Caco-2 (cell line): ENCODE measurements at regions not wholly inside any gene's neighbourhood (a gene's known extent, or its start where the extent isn't known, plus 50 kb on each side); places are given as distances from the start of the nearest gene placed in this dataset.

Experiments used
- BruUV-seq: library from RNA; stranded (reverse); fragments of 400-500 nt; replicated peaks from 2 replicates; lab custom pipeline; 2021; lab: Mats Ljungman, UMichigan
- CTCF ChIA-PET: fragments of 300-600 bp; sonication (Branson Sonifier 250); formaldehyde crosslinking; loops from one replicate; lab custom pipeline; 2022; ENCODE audit warnings: antibody characterized with exemption; lab: Charles Lee
- POLR2A ChIA-PET: fragments of 300-600 bp; sonication (Branson Sonifier 250); formaldehyde crosslinking; loops from one replicate; lab custom pipeline; 2022; ENCODE audit warnings: antibody characterized with exemption; lab: Charles Lee
- DNase-seq, 2 experiments: peaks; one replicate each; pipeline versions ENCODE4 v3.0.0 to v3.0.0-alpha.2; 2020 to 2022
- H3K27me3 ChIP-seq: replicated peaks from 2 replicates; pipeline ENCODE4 v1.6.0; 2011; ENCODE audit warnings: low read length; ENCODE audit not compliant: control insufficient read depth, insufficient read depth
- H3K36me3 ChIP-seq: 2 replicates; pipeline ENCODE4 v1.5.1; 2011; ENCODE audit warnings: low read length; ENCODE audit not compliant: control insufficient read depth, insufficient read depth
- H3K4me1 ChIP-seq: fragments of 250-450 bp; sonication (Bioruptor Pico); 2 replicates; pipeline ENCODE4 v1.5.1; 2020; ENCODE audit warnings: mild to moderate bottlenecking
- H3K4me3 ChIP-seq: 2 replicates; pipeline ENCODE4 v1.5.1; 2011; ENCODE audit warnings: low read depth, mild to moderate bottlenecking, control low read depth, low read length
- H3K9me3 ChIP-seq: fragments of 250-450 bp; sonication (Bioruptor Pico); 2 replicates; pipeline ENCODE4 v1.5.1; 2020; ENCODE audit warnings: mild to moderate bottlenecking, moderate library complexity
- H3K27ac Mint-ChIP-seq: one replicate; pipeline ENCODE4 v1.8.0; 2022; ENCODE audit warnings: mixed read lengths; ENCODE audit not compliant: unreplicated experiment
- H3K27me3 Mint-ChIP-seq: one replicate; pipeline ENCODE4 v1.8.0; 2022; ENCODE audit warnings: mixed read lengths; ENCODE audit not compliant: insufficient read depth, unreplicated experiment
- H3K36me3 Mint-ChIP-seq: one replicate; pipeline ENCODE4 v1.8.0; 2022; ENCODE audit warnings: mild to moderate bottlenecking, mixed read lengths; ENCODE audit not compliant: insufficient read depth, unreplicated experiment
- H3K4me1 Mint-ChIP-seq: one replicate; pipeline ENCODE4 v1.8.0; 2022; ENCODE audit warnings: low read depth, mixed read lengths; ENCODE audit not compliant: unreplicated experiment
- H3K4me3 Mint-ChIP-seq: one replicate; pipeline ENCODE4 v1.8.0; 2022; ENCODE audit warnings: mild to moderate bottlenecking, moderate library complexity, mixed read lengths; ENCODE audit not compliant: unreplicated experiment
- H3K9me3 Mint-ChIP-seq: one replicate; pipeline ENCODE4 v1.8.0; 2022; ENCODE audit warnings: mixed read lengths; ENCODE audit not compliant: unreplicated experiment
- intact Hi-C: fragments of 100-400 bp; cut with micrococcal nuclease; formaldehyde crosslinking; loops from one replicate; pipeline ENCODE4 v1.10.0; 2022; ENCODE audit not compliant: unreplicated experiment
- TF ChIP-seq, protein P1 (sequence below), 2 experiments: fragments of 200-600 bp in 1 of 2; IDR thresholded peaks; 1 replicate in 1 of 2; 2 replicates in 1 of 2; pipeline versions ENCODE4 v1.5.1 to v1.8.0; 2011 to 2022; ENCODE audit warnings: antibody characterized with exemption in 1 of 2, control low read depth in 1 of 2, inconsistent platforms in 1 of 2, low read depth in 1 of 2, low read length in 1 of 2, mild to moderate bottlenecking in 1 of 2, moderate library complexity in 1 of 2; ENCODE audit not compliant: insufficient read depth in 1 of 2, severe bottlenecking in 1 of 2, unreplicated experiment in 1 of 2

DNA sequence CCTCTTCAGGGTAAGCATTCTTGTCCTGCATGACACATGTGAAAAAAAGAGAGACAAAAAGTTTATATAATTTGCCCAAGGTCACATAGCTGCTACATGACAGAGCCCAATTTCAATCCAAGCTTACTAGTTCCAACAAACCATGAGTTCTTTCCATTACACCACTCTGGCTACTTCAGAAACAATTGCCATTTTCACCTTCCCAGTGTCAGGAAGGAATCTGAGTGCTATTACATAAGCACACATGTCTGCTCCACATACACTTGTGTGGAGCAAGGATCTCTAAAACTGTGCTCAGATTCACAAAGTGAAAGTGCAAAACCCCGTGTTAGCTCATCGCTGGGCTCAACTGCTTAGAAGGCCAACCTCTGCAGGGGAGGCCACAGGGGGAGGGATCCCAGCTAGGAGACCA, 356.2 kb upstream of the NFE2L3 start:
- CTCF ChIA-PET: no interaction called here
- intact Hi-C loops: no loop called here
- TF ChIP-seq, protein P1, sequence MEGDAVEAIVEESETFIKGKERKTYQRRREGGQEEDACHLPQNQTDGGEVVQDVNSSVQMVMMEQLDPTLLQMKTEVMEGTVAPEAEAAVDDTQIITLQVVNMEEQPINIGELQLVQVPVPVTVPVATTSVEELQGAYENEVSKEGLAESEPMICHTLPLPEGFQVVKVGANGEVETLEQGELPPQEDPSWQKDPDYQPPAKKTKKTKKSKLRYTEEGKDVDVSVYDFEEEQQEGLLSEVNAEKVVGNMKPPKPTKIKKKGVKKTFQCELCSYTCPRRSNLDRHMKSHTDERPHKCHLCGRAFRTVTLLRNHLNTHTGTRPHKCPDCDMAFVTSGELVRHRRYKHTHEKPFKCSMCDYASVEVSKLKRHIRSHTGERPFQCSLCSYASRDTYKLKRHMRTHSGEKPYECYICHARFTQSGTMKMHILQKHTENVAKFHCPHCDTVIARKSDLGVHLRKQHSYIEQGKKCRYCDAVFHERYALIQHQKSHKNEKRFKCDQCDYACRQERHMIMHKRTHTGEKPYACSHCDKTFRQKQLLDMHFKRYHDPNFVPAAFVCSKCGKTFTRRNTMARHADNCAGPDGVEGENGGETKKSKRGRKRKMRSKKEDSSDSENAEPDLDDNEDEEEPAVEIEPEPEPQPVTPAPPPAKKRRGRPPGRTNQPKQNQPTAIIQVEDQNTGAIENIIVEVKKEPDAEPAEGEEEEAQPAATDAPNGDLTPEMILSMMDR (IDR thresholded peaks at IDR 0.05; ENCODE audit: insufficient read depth in 1 of 2, low read depth in 1 of 2, low read length in 1 of 2, severe bottlenecking in 1 of 2, unreplicated experiment in 1 of 2): no peak

GRCh38 chr7:25798344-25798743, 353.7 kb upstream of the NFE2L3 start:
- BruUV-seq: no TSS peak
- Mint-ChIP-seq H3K4me3 (no peak overlapping the region), H3K9me3 (no peaks in the 10 kb centered on the region), H3K27me3 (peaks cover 12% of the 10 kb centered on the region), H3K36me3 (no peaks in the 10 kb centered on the region), H3K4me1 (no peaks in the 10 kb centered on the region), H3K27ac (no peak overlapping the region)
- H3K27me3 ChIP-seq: no peaks in the 10 kb centered on the region; the same call in 1 of the 2 replicates
- H3K9me3 ChIP-seq: no peaks in the 10 kb centered on the region
- ChIA-PET CTCF (interaction anchor here (0.6 kb wide), 1 partner anchor 500 kb away, joined by 4 read pairs; no protein-coding TSS in a partner anchor), POLR2A (no interaction called here)
- H3K4me1 ChIP-seq: no peaks in the 10 kb centered on the region
- no peak overlapping the region for H3K4me3 ChIP-seq
- H3K36me3 ChIP-seq: no peaks in the 10 kb centered on the region
- intact Hi-C loops: no loop called here
- no peak for DNase-seq
- TF ChIP-seq, protein P1 (IDR thresholded peaks at IDR 0.05; ENCODE audit: insufficient read depth in 1 of 2, low read depth in 1 of 2, low read length in 1 of 2, severe bottlenecking in 1 of 2, unreplicated experiment in 1 of 2): no peak

More for the DNA sequence above, 356.2 kb upstream of the NFE2L3 start:
- Histone ChIP-seq H3K9me3 (no peaks in the 10 kb centered on the region), H3K4me1 (no peaks in the 10 kb centered on the region), H3K27me3 (no peaks in the 10 kb centered on the region), H3K36me3 (no peaks in the 10 kb centered on the region), H3K4me3 (no peak overlapping the region)
- Mint-ChIP-seq H3K36me3 (no peaks in the 10 kb centered on the region), H3K4me1 (no peaks in the 10 kb centered on the region), H3K27me3 (peaks cover 12% of the 10 kb centered on the region), H3K27ac (no peak overlapping the region), H3K4me3 (no peak overlapping the region), H3K9me3 (no peaks in the 10 kb centered on the region)
- no TSS peak for BruUV-seq
- DNase-seq: no peak
- POLR2A ChIA-PET: no interaction called here

DNA sequence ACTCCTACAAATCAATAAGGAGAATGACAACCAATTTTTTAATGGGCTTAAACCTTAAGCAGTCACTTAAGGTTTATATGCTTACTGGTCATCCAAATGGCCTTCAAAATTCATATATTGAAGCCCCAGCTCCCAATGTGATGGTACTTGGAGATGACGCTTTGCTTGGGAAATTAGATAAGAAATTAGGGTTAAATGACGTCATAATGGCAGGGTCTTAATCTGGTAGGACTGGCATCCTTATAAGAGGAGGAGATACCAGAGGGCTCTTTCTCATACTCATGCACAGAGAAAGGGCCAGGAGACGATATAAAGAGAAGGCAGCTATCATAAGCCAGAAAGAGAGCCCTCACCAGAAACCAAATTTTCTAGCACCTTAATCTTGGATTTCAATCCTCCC, 350.8 kb upstream of the NFE2L3 start:
- H3K27ac Mint-ChIP-seq: no peak overlapping the region
- CTCF ChIA-PET: no interaction called here
- Histone ChIP-seq H3K36me3 (no peaks in the 10 kb centered on the region), H3K9me3 (no peaks in the 10 kb centered on the region), H3K27me3 (no peaks in the 10 kb centered on the region; the same call in 1 of the 2 replicates), H3K4me3 (no peak overlapping the region), H3K4me1 (no peaks in the 10 kb centered on the region)
- DNase-seq: no peak
- intact Hi-C loops: no loop called here
- POLR2A ChIA-PET: no interaction called here
- H3K27me3 Mint-ChIP-seq: peaks cover 10% of the 10 kb centered on the region
- no peaks in the 10 kb centered on the region for H3K36me3 Mint-ChIP-seq
- H3K9me3 Mint-ChIP-seq: no peaks in the 10 kb centered on the region
- BruUV-seq: no TSS peak
- no peaks in the 10 kb centered on the region for H3K4me1 Mint-ChIP-seq
- no peak overlapping the region for H3K4me3 Mint-ChIP-seq
- TF ChIP-seq, protein P1 (IDR thresholded peaks at IDR 0.05; ENCODE audit: insufficient read depth in 1 of 2, low read depth in 1 of 2, low read length in 1 of 2, severe bottlenecking in 1 of 2, unreplicated experiment in 1 of 2): no peak
